NCI-H2196 (cell line): ENCODE measurements at regions not wholly inside any gene's neighbourhood (a gene's known extent, or its start where the extent isn't known, plus 50 kb on each side); places are given as distances from the start of the nearest gene placed in this dataset.
"Not testable (repeated sequence)": the region's sequence is repeated elsewhere in the genome, so short reads cannot be mapped to it uniquely, and the experiment has no call there.

Experiments
- DNase-seq: peaks from one replicate; lab custom pipeline; 2025; ENCODE audit not compliant: unreplicated experiment; lab: John Stamatoyannopoulos, UW

- no peak for DNase-seq
Observed at GRCh38 chr5:57979671-57980070, 480.2 kb downstream of the PLK2 start.

GRCh38 chr5:57976506-57976905 lies 483.4 kb downstream of the PLK2 start:
- no peak for DNase-seq

- DNase-seq = not testable (repeated sequence)
Observed at GRCh38 chr5:57972099-57972498, 487.8 kb downstream of the PLK2 start.

GRCh38 chr5:57960569-57960968 lies 478.0 kb upstream of the ACTBL2 start:
- DNase-seq = no peak

- DNase-seq = no peak
Observed at GRCh38 chr5:57956636-57957035, 474.0 kb upstream of the ACTBL2 start.

- DNase-seq = no peak
Observed at GRCh38 chr5:57955511-57955910, 472.9 kb upstream of the ACTBL2 start.

GRCh38 chr5:57953792-57954191 lies 471.2 kb upstream of the ACTBL2 start:
- DNase-seq = no peak

GRCh38 chr5:57950616-57951228 lies 468.1 kb upstream of the ACTBL2 start:
- no peak for DNase-seq

- DNase-seq = no peak
Observed at GRCh38 chr5:57948091-57948490, 465.5 kb upstream of the ACTBL2 start.

GRCh38 chr5:57947181-57947580 lies 464.6 kb upstream of the ACTBL2 start:
- no peak for DNase-seq

- no peak for DNase-seq
Observed at GRCh38 chr5:57940879-57941278, 458.3 kb upstream of the ACTBL2 start.

GRCh38 chr5:57940236-57940635 lies 457.6 kb upstream of the ACTBL2 start:
- no peak for DNase-seq

- no peak for DNase-seq
Observed at GRCh38 chr5:57939771-57940170, 457.2 kb upstream of the ACTBL2 start.

- DNase-seq = no peak
Observed at GRCh38 chr5:57939335-57939734, 456.7 kb upstream of the ACTBL2 start.

GRCh38 chr5:57938174-57938557 lies 455.6 kb upstream of the ACTBL2 start:
- no peak for DNase-seq

GRCh38 chr5:57937501-57938173 lies 455.0 kb upstream of the ACTBL2 start:
- DNase-seq = no peak

GRCh38 chr5:57937025-57937424 lies 454.4 kb upstream of the ACTBL2 start:
- no peak for DNase-seq

- no peak for DNase-seq
Observed at GRCh38 chr5:57932761-57933160, 450.1 kb upstream of the ACTBL2 start.

GRCh38 chr5:57931807-57932206 lies 449.2 kb upstream of the ACTBL2 start:
- no peak for DNase-seq

GRCh38 chr5:57931352-57931751 lies 448.7 kb upstream of the ACTBL2 start:
- no peak for DNase-seq

- no peak for DNase-seq
Observed at GRCh38 chr5:57929271-57929670, 446.7 kb upstream of the ACTBL2 start.

- DNase-seq = not testable (repeated sequence)
Observed at GRCh38 chr5:57923094-57923493, 440.5 kb upstream of the ACTBL2 start.

GRCh38 chr5:57917004-57917403 lies 434.4 kb upstream of the ACTBL2 start:
- DNase-seq = no peak
